HepG2 (cell line): ENCODE measurements at regions not wholly inside any gene's neighbourhood (a gene's known extent, or its start where the extent isn't known, plus 50 kb on each side); places are given as distances from the start of the nearest gene placed in this dataset.

ENCODE experiments used
- ATAC-seq: fragments of 200-7000 bp; cut with Tn5 transposase; 3 replicates; pipeline ENCODE4 v1.9.1; 2020; ENCODE audit warnings: mild to moderate bottlenecking, moderate library complexity
- BruUV-seq: library from RNA; stranded (reverse); fragments of 400-500 nt; replicated peaks from 2 replicates; lab custom pipeline; 2021; lab: Mats Ljungman, UMichigan
- CTCF ChIA-PET: fragments of 300-600 bp; formaldehyde crosslinking; extraction: SDS; loops from one replicate; lab custom pipeline; 2021; ENCODE audit warnings: low total read pairs, inconsistent platforms, low intra/inter-chr PET ratio; lab: Yijun Ruan, JAX
- POLR2A ChIA-PET: fragments of 350-600 bp; sonication (Branson Sonifier 250); formaldehyde crosslinking; loops from one replicate; lab custom pipeline; 2020; ENCODE audit warnings: antibody characterized with exemption, inconsistent platforms; lab: Yijun Ruan, JAX
- DNase-seq: peaks from one replicate; pipeline ENCODE4 v3.0.0-alpha.2; 2015; ENCODE audit warnings: low spot score
- FAIRE-seq: peaks from 3 replicates; lab custom pipeline; 2011; peaks lifted over from hg19 to GRCh38; lab: Jason Lieb, UNC
- H2AFZ ChIP-seq: one replicate; pipeline ENCODE4 v1.6.1; 2011; ENCODE audit warnings: low read length, inconsistent platforms
- H3K27ac ChIP-seq: fragments of 300-600 bp; 3 replicates; pipeline ENCODE4 v1.8.0; 2011; ENCODE audit warnings: mixed run types, mild to moderate bottlenecking, mixed read lengths, low read length, inconsistent platforms; ENCODE audit not compliant: insufficient read depth; ENCODE audit errors: extremely low read length
- H3K27me3 ChIP-seq, 2 experiments: fragments of 200-600 bp in 1 of 2; 2 replicates in 1 of 2; 3 replicates in 1 of 2; pipeline versions ENCODE4 v1.6.0 to v1.8.0; 2011; ENCODE audit warnings: low read length in 2 of 2, mild to moderate bottlenecking in 2 of 2, moderate library complexity in 2 of 2, inconsistent platforms in 1 of 2; ENCODE audit not compliant: insufficient read depth in 2 of 2, control insufficient read depth in 1 of 2
- H3K36me3 ChIP-seq, 2 experiments: fragments of 200-600 bp in 1 of 2; replicated peaks in 1 of 2; 2 replicates in 1 of 2; 3 replicates in 1 of 2; pipeline versions ENCODE4 v1.5.1 to v1.8.0; 2011; ENCODE audit warnings: low read length in 2 of 2, inconsistent platforms in 1 of 2; ENCODE audit not compliant: insufficient read depth in 2 of 2, control insufficient read depth in 1 of 2
- H3K4me1 ChIP-seq: 2 replicates; pipeline ENCODE4 v1.5.1; 2012; ENCODE audit warnings: low read length, inconsistent platforms; ENCODE audit not compliant: insufficient read depth
- H3K4me2 ChIP-seq: 2 replicates; pipeline ENCODE4 v1.6.0; 2011; ENCODE audit warnings: low read depth, low read length, inconsistent platforms
- H3K4me3 ChIP-seq, 3 experiments: fragments of 200-600 bp in 1 of 3; sonication (generic), shearing (Covaris generic) in 1 of 3; replicated peaks in 1 of 3; 2 replicates each; pipeline ENCODE4 v1.5.1; 2011 to 2016; ENCODE audit warnings: low read length in 3 of 3, inconsistent platforms in 2 of 3, low read depth in 2 of 3, mild to moderate bottlenecking in 2 of 3, control low read depth in 1 of 3, mixed read lengths in 1 of 3; ENCODE audit not compliant: insufficient read depth in 1 of 3
- H3K79me2 ChIP-seq: one replicate; pipeline ENCODE4 v1.6.1; 2011; ENCODE audit warnings: low read length, inconsistent platforms; ENCODE audit not compliant: insufficient read depth
- H3K9ac ChIP-seq: 2 replicates; pipeline ENCODE4 v1.6.0; 2011; ENCODE audit warnings: mild to moderate bottlenecking, low read depth, low read length, inconsistent platforms; ENCODE audit not compliant: insufficient read depth
- H3K9me3 ChIP-seq: 2 replicates; pipeline ENCODE4 v1.5.1; 2012; ENCODE audit warnings: mild to moderate bottlenecking, low read length
- H4K20me1 ChIP-seq: 2 replicates; pipeline ENCODE4 v1.6.0; 2011; ENCODE audit warnings: inconsistent platforms, mild to moderate bottlenecking, low read length, moderate library complexity; ENCODE audit not compliant: insufficient read depth
- CBX1 ChIP-seq: IDR thresholded peaks from one replicate; pipeline ENCODE4 v1.6.1; 2016; ENCODE audit warnings: antibody characterized with exemption, low read depth
- DPF2 ChIP-seq: sonication (generic); formaldehyde crosslinking; IDR thresholded peaks from 2 replicates; pipeline ENCODE4 v1.4.0; 2020; ENCODE audit warnings: mild to moderate bottlenecking, low read depth, missing genetic modification reagents, borderline replicate concordance
- KMT2A ChIP-seq: sonication (generic); formaldehyde crosslinking; IDR thresholded peaks from 2 replicates; pipeline ENCODE4 v1.4.0; 2020; ENCODE audit warnings: missing genetic modification reagents
- MAZ ChIP-seq, 2 experiments: sonication (generic) in 1 of 2; formaldehyde crosslinking in 1 of 2; IDR thresholded peaks; 2 replicates each; pipeline versions ENCODE4 v1.5.0 to v1.6.1; 2012 to 2020; ENCODE audit warnings: low read depth in 2 of 2, mild to moderate bottlenecking in 2 of 2, borderline replicate concordance in 1 of 2, improper control_type of control experiment in 1 of 2, low read length in 1 of 2, missing genetic modification reagents in 1 of 2, moderate library complexity in 1 of 2
- ONECUT2 ChIP-seq: sonication (generic); formaldehyde crosslinking; IDR thresholded peaks from 2 replicates; pipeline ENCODE4 v1.4.0; 2020; ENCODE audit warnings: missing genetic modification reagents
- PHF21A ChIP-seq: sonication (generic); formaldehyde crosslinking; IDR thresholded peaks from 2 replicates; pipeline ENCODE4 v1.5.0; 2020; ENCODE audit warnings: mild to moderate bottlenecking, missing genetic modification reagents
- SKI ChIP-seq: fragments of 450-650 bp; IDR thresholded peaks from one replicate; pipeline ENCODE4 v1.6.1; 2018; ENCODE audit warnings: mild to moderate bottlenecking; ENCODE audit not compliant: partially characterized antibody
- SNAI1 ChIP-seq: sonication (generic); formaldehyde crosslinking; IDR thresholded peaks from 2 replicates; pipeline ENCODE4 v1.5.0; 2020; ENCODE audit warnings: mild to moderate bottlenecking, missing genetic modification reagents, borderline replicate concordance
- SRF ChIP-seq: IDR thresholded peaks from 2 replicates; pipeline ENCODE4 v1.6.1; 2011; ENCODE audit warnings: mild to moderate bottlenecking, low read depth, low read length, moderate library complexity
- TCF7L2 ChIP-seq: IDR thresholded peaks from 2 replicates; pipeline ENCODE4 v1.6.1; 2011; ENCODE audit warnings: mild to moderate bottlenecking, low read depth, low read length, moderate library complexity
- ZMYM3 ChIP-seq: sonication (generic); formaldehyde crosslinking; IDR thresholded peaks from 2 replicates; pipeline ENCODE4 v1.5.1; 2020; ENCODE audit warnings: mild to moderate bottlenecking, missing genetic modification reagents
- ZNF546 ChIP-seq: sonication (generic); formaldehyde crosslinking; conservative IDR thresholded peaks from 2 replicates; pipeline ENCODE4 v1.8.1; 2023; ENCODE audit warnings: mild to moderate bottlenecking, missing genetic modification reagents
- ZNF598 ChIP-seq: sonication (generic); formaldehyde crosslinking; IDR thresholded peaks from 2 replicates; pipeline ENCODE4 v1.5.1; 2020; ENCODE audit warnings: mild to moderate bottlenecking, missing genetic modification reagents, borderline replicate concordance
- ZNF660 ChIP-seq: sonication (generic); formaldehyde crosslinking; IDR thresholded peaks from 2 replicates; pipeline ENCODE4 v1.5.1; 2020; ENCODE audit warnings: mild to moderate bottlenecking, low read depth, missing genetic modification reagents, borderline replicate concordance
- WGBS: methylation state at CpG from one replicate; pipeline ENCODE4 v1.1.6; 2017; ENCODE audit warnings: low lambda C conversion rate; 5-methylcytosine and 5-hydroxymethylcytosine counted together
- in situ Hi-C: cut with HindIII; loops from 2 replicates; pipeline ENCODE4 v1.10.0; 2017; ENCODE audit warnings: low pct_unique_long_range_greater_than_20kb; ENCODE audit not compliant: extremely low pct_ligation_motif_present
- intact Hi-C: fragments of 100-400 bp; cut with micrococcal nuclease; formaldehyde crosslinking; loops from one replicate; pipeline ENCODE4 v1.10.0; 2022; ENCODE audit not compliant: unreplicated experiment
- TF ChIP-seq, protein P1 (sequence below): sonication (generic); formaldehyde crosslinking; IDR thresholded peaks from 2 replicates; pipeline ENCODE4 v1.4.0; 2020; ENCODE audit warnings: missing genetic modification reagents
- TF ChIP-seq, protein P2 (sequence below): sonication (generic); formaldehyde crosslinking; IDR thresholded peaks from 2 replicates; pipeline ENCODE4 v1.4.0; 2020; ENCODE audit warnings: missing genetic modification reagents

DNA sequence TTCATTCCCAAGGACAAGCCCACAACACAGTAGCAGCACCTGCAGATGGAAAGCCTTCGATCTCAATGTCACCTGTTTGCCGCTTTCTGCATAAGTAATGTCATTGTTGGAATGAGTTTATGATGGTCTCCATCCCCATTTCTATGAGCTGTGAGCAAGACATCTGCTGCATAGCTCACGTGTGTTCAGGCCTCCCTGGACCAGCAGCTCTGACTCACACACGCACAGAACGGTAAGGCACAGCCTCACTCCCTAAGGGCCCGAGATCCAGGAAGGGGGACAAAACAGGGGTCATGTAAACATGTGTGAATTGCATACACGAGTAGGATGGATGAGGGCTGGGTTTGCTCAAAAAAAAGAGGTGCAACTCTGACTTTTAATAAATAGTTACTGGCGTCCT lies 223.1 kb downstream of the SOX9 start:
- in situ Hi-C loops, result no loop called here

DNA sequence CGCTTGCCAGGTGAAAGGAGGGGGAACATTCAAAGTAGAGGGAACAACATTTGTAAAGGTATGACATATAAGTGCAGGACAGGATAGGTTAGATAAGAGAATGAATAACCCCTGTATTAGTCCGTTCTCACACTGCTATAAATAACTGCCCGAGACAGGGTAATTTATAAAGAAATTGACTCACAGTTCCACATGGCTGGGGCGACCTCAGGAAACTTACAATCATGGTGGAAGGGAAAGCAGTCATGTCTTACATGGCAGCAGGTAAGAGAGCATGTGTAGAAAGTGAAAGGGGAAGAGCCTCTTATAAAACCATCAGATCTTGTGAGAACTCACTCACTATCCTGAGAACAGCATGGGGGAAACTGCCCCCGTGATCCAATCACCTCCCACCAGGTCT lies 223.8 kb downstream of the SOX9 start:
- ChIA-PET POLR2A (no interaction called here), CTCF (no interaction called here)
- Histone ChIP-seq H3K9me3 (no peaks in the 10 kb centered on the region), H3K79me2 (no peaks in the 10 kb centered on the region), H4K20me1 (no peaks in the 10 kb centered on the region), H3K27ac (no peak overlapping the region), H2AFZ (no peak overlapping the region), H3K36me3 (no peaks in the 10 kb centered on the region), H3K4me2 (no peak overlapping the region), H3K9ac (no peak overlapping the region), H3K27me3 (no peaks in the 10 kb centered on the region), H3K4me3 (no peak overlapping the region), H3K4me1 (peaks cover 45% of the 10 kb centered on the region)
- DNase-seq (no peak), FAIRE-seq (no peak), ATAC-seq (no peak)
- intact Hi-C loops (no loop called here), in situ Hi-C loops (no loop called here)
- BruUV-seq, result no TSS peak
- WGBS, result 96% methylated on average over 5 of the region's 5 CpGs
- TF ChIP-seq SRF (no peak), MAZ (IDR thresholded peaks at IDR 0.05; ENCODE audit: borderline replicate concordance, low read depth, low read length) (no peak), MAZ (CRISPR knock-in tag; IDR thresholded peaks at IDR 0.05; ENCODE audit: low read depth) (no peak), ZNF546 (no peak), SKI (no peak), ZNF660 (CRISPR knock-in tag) (no peak), PHF21A (CRISPR knock-in tag) (no peak), SNAI1 (CRISPR knock-in tag) (no peak), CBX1 (no peak), ZMYM3 (no peak), TCF7L2 (no peak), ZNF598 (CRISPR knock-in tag) (no peak)
- TF ChIP-seq, protein P1, sequence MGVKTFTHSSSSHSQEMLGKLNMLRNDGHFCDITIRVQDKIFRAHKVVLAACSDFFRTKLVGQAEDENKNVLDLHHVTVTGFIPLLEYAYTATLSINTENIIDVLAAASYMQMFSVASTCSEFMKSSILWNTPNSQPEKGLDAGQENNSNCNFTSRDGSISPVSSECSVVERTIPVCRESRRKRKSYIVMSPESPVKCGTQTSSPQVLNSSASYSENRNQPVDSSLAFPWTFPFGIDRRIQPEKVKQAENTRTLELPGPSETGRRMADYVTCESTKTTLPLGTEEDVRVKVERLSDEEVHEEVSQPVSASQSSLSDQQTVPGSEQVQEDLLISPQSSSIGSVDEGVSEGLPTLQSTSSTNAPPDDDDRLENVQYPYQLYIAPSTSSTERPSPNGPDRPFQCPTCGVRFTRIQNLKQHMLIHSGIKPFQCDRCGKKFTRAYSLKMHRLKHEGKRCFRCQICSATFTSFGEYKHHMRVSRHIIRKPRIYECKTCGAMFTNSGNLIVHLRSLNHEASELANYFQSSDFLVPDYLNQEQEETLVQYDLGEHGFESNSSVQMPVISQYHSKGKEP (CRISPR knock-in tag), result no peak
- TF ChIP-seq, protein P2, sequence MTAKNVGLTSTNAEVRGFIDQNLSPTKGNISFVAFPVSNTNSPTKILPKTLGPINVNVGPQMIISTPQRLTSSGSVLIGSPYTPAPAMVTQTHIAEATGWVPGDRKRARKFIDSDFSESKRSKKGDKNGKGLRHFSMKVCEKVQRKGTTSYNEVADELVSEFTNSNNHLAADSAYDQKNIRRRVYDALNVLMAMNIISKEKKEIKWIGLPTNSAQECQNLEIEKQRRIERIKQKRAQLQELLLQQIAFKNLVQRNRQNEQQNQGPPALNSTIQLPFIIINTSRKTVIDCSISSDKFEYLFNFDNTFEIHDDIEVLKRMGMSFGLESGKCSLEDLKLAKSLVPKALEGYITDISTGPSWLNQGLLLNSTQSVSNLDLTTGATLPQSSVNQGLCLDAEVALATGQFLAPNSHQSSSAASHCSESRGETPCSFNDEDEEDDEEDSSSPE (CRISPR knock-in tag), result no peak

More for the DNA sequence above, 223.1 kb downstream of the SOX9 start:
- ChIA-PET CTCF (no interaction called here), POLR2A (no interaction called here)
- H4K20me1 ChIP-seq, result no peaks in the 10 kb centered on the region
- no peak overlapping the region for H3K27ac ChIP-seq
- no peak for TF ChIP-seq ZMYM3
- TF ChIP-seq KMT2A (CRISPR knock-in tag), result no peak
- TF ChIP-seq DPF2 (CRISPR knock-in tag), result no peak
- no peak for TF ChIP-seq ONECUT2
- DNase-seq (no peak), FAIRE-seq (no peak), ATAC-seq (no peak)
- H3K36me3 ChIP-seq, result no peaks in the 10 kb centered on the region
- BruUV-seq, result no TSS peak
- H3K4me3 ChIP-seq, result no peak overlapping the region
- H3K9me3 ChIP-seq, result no peaks in the 10 kb centered on the region
- no peak overlapping the region for H3K4me2 ChIP-seq
- no peak overlapping the region for H3K9ac ChIP-seq
- H3K27me3 ChIP-seq, result no peaks in the 10 kb centered on the region
- H3K79me2 ChIP-seq, result no peaks in the 10 kb centered on the region
- no peak overlapping the region for H2AFZ ChIP-seq
- H3K4me1 ChIP-seq, result peaks cover 52% of the 10 kb centered on the region
- 88% methylated on average over 7 of the region's 8 CpGs for WGBS
- intact Hi-C loops, result no loop called here
